Effector memory CD8-positive, alpha-beta T cell (primary cell): ENCODE measurements at regions not wholly inside any gene's neighbourhood (a gene's known extent, or its start where the extent isn't known, plus 50 kb on each side); places are given as distances from the start of the nearest gene placed in this dataset.
"Not testable (repeated sequence)": the region's sequence is repeated elsewhere in the genome, so short reads cannot be mapped to it uniquely, and the experiment has no call there.

Experiments
- ATAC-seq: fragments of 150-1000 bp; cut with Tn5 transposase; replicated peaks from 2 replicates; pipeline ENCODE4 v1.10.0; 2021; ENCODE audit warnings: mild to moderate bottlenecking, moderate library complexity
- DNase-seq, 3 experiments: peaks; one replicate each; pipeline ENCODE4 v3.0.0; 2021
- H3K27ac Mint-ChIP-seq, 2 donors: one replicate each; pipeline ENCODE4 v1.8.0; 2022; ENCODE audit warnings: mild to moderate bottlenecking in 2 of 2, mixed read lengths in 2 of 2, moderate library complexity in 2 of 2
- H3K27me3 Mint-ChIP-seq, 2 donors: one replicate each; pipeline ENCODE4 v1.8.0; 2022; ENCODE audit warnings: mixed read lengths in 2 of 2
- H3K36me3 Mint-ChIP-seq: one replicate; pipeline ENCODE4 v1.8.0; 2022; ENCODE audit warnings: mild to moderate bottlenecking, moderate library complexity, mixed read lengths; ENCODE audit not compliant: insufficient read depth
- H3K4me1 Mint-ChIP-seq, 2 donors: one replicate each; pipeline ENCODE4 v1.8.0; 2022; ENCODE audit warnings: low read depth in 2 of 2, mixed read lengths in 2 of 2
- H3K4me3 Mint-ChIP-seq, 2 donors: one replicate each; pipeline ENCODE4 v1.8.0; 2022; ENCODE audit warnings: mild to moderate bottlenecking in 2 of 2, mixed read lengths in 2 of 2, moderate library complexity in 2 of 2
- H3K9me3 Mint-ChIP-seq, 2 donors: one replicate each; pipeline ENCODE4 v1.8.0; 2022; ENCODE audit warnings: mixed read lengths in 2 of 2

GRCh38 chr17:34487626-34488025 is 91.8 kb upstream of the TMEM132E start:
- no peaks in the 10 kb centered on the region for H3K36me3 Mint-ChIP-seq
- no peak overlapping the region for H3K4me3 Mint-ChIP-seq
- H3K27me3 Mint-ChIP-seq: peaks cover 39 to 97% of the 10 kb centered on the region in 2 donors
- no peaks in the 10 kb centered on the region for H3K9me3 Mint-ChIP-seq
- no peak overlapping the region for H3K27ac Mint-ChIP-seq
- DNase-seq: no peak
- no peak for ATAC-seq
- H3K4me1 Mint-ChIP-seq: no peaks in the 10 kb centered on the region

GRCh38 chr17:34486761-34487160 is 92.6 kb upstream of the TMEM132E start:
- no peaks in the 10 kb centered on the region for H3K36me3 Mint-ChIP-seq
- no peaks in the 10 kb centered on the region for H3K4me1 Mint-ChIP-seq
- ATAC-seq: no peak
- peaks cover 38 to 97% of the 10 kb centered on the region in 2 donors for H3K27me3 Mint-ChIP-seq
- no peak overlapping the region for H3K4me3 Mint-ChIP-seq
- DNase-seq: no peak
- no peak overlapping the region for H3K27ac Mint-ChIP-seq
- no peaks in the 10 kb centered on the region for H3K9me3 Mint-ChIP-seq

GRCh38 chr17:34485999-34486398 is 93.4 kb upstream of the TMEM132E start:
- ATAC-seq (no peak), DNase-seq (no peak)
- H3K4me3 Mint-ChIP-seq: no peak overlapping the region
- no peak overlapping the region for H3K27ac Mint-ChIP-seq
- H3K4me1 Mint-ChIP-seq: no peaks in the 10 kb centered on the region
- no peaks in the 10 kb centered on the region for H3K36me3 Mint-ChIP-seq
- no peaks in the 10 kb centered on the region for H3K9me3 Mint-ChIP-seq
- peaks cover 44 to 97% of the 10 kb centered on the region in 2 donors for H3K27me3 Mint-ChIP-seq

- H3K27ac Mint-ChIP-seq: no peak overlapping the region
These were observed 95.1 kb upstream of the TMEM132E start for GRCh38 chr17:34484193-34484733.

GRCh38 chr17:34482730-34483129 is 96.7 kb upstream of the TMEM132E start:
- ATAC-seq (no peak), DNase-seq (no peak)
- H3K4me3 Mint-ChIP-seq: no peak overlapping the region
- no peaks in the 10 kb centered on the region for H3K36me3 Mint-ChIP-seq
- H3K9me3 Mint-ChIP-seq: no peaks in the 10 kb centered on the region
- H3K27me3 Mint-ChIP-seq: peaks cover 30 to 74% of the 10 kb centered on the region in 2 donors
- H3K4me1 Mint-ChIP-seq: no peaks in the 10 kb centered on the region
- H3K27ac Mint-ChIP-seq: no peak overlapping the region

More at GRCh38 chr17:34484193-34484733, 95.1 kb upstream of the TMEM132E start:
- DNase-seq: no peak
- Mint-ChIP-seq H3K9me3 (no peaks in the 10 kb centered on the region), H3K27me3 (peaks cover 32 to 89% of the 10 kb centered on the region in 2 donors), H3K4me1 (no peaks in the 10 kb centered on the region), H3K36me3 (no peaks in the 10 kb centered on the region), H3K4me3 (no peak overlapping the region)
- ATAC-seq: no peak

GRCh38 chr17:34481779-34482178 is 97.6 kb upstream of the TMEM132E start:
- ATAC-seq: no peak
- Mint-ChIP-seq H3K4me1 (no peaks in the 10 kb centered on the region), H3K36me3 (no peaks in the 10 kb centered on the region), H3K4me3 (no peak overlapping the region), H3K27me3 (peaks cover 21 to 68% of the 10 kb centered on the region in 2 donors), H3K27ac (no peak overlapping the region), H3K9me3 (no peaks in the 10 kb centered on the region)
- DNase-seq: no peak

GRCh38 chr17:34479371-34479770 is 100.0 kb upstream of the TMEM132E start:
- DNase-seq: no peak
- Mint-ChIP-seq H3K36me3 (no peaks in the 10 kb centered on the region), H3K9me3 (no peaks in the 10 kb centered on the region), H3K27me3 (peaks cover 29 to 65% of the 10 kb centered on the region in 2 donors), H3K27ac (no peak overlapping the region), H3K4me3 (no peak overlapping the region), H3K4me1 (no peaks in the 10 kb centered on the region)
- no peak for ATAC-seq

- no peaks in the 10 kb centered on the region for H3K36me3 Mint-ChIP-seq
- no peak overlapping the region for H3K27ac Mint-ChIP-seq
- H3K4me3 Mint-ChIP-seq: no peak overlapping the region
- DNase-seq: no peak
- peaks cover 31 to 65% of the 10 kb centered on the region in 2 donors for H3K27me3 Mint-ChIP-seq
- no peak for ATAC-seq
- no peaks in the 10 kb centered on the region for H3K4me1 Mint-ChIP-seq
- no peaks in the 10 kb centered on the region for H3K9me3 Mint-ChIP-seq
These were observed 101.1 kb upstream of the TMEM132E start for GRCh38 chr17:34478244-34478643.

GRCh38 chr17:34475296-34475695 is 104.1 kb upstream of the TMEM132E start:
- H3K4me1 Mint-ChIP-seq: no peaks in the 10 kb centered on the region
- H3K4me3 Mint-ChIP-seq: no peak overlapping the region
- peaks cover 23 to 46% of the 10 kb centered on the region in 2 donors for H3K27me3 Mint-ChIP-seq
- no peaks in the 10 kb centered on the region for H3K9me3 Mint-ChIP-seq
- H3K36me3 Mint-ChIP-seq: no peaks in the 10 kb centered on the region
- no peak for DNase-seq
- H3K27ac Mint-ChIP-seq: no peak overlapping the region
- ATAC-seq: no peak

- H3K9me3 Mint-ChIP-seq: no peaks in the 10 kb centered on the region
- DNase-seq (no peak), ATAC-seq (no peak)
- H3K27ac Mint-ChIP-seq: no peak overlapping the region
- H3K27me3 Mint-ChIP-seq: peaks cover 23 to 43% of the 10 kb centered on the region in 2 donors
- H3K4me3 Mint-ChIP-seq: no peak overlapping the region
- no peaks in the 10 kb centered on the region for H3K4me1 Mint-ChIP-seq
- H3K36me3 Mint-ChIP-seq: no peaks in the 10 kb centered on the region
These were observed 104.7 kb upstream of the TMEM132E start for GRCh38 chr17:34474706-34475105.

GRCh38 chr17:34472363-34472762 is 107.0 kb upstream of the TMEM132E start:
- Mint-ChIP-seq H3K4me1 (no peaks in the 10 kb centered on the region), H3K27ac (no peak overlapping the region), H3K9me3 (no peaks in the 10 kb centered on the region), H3K27me3 (peaks cover 17 to 43% of the 10 kb centered on the region in 2 donors), H3K4me3 (no peak overlapping the region), H3K36me3 (no peaks in the 10 kb centered on the region)
- DNase-seq: no peak
- ATAC-seq: no peak

GRCh38 chr17:34471278-34471677 is 108.1 kb upstream of the TMEM132E start:
- H3K4me3 Mint-ChIP-seq, ATAC-seq, H3K9me3 Mint-ChIP-seq, H3K27ac Mint-ChIP-seq, H3K36me3 Mint-ChIP-seq, DNase-seq, H3K4me1 Mint-ChIP-seq: not testable (repeated sequence)
- peaks cover 25 to 34% of the 10 kb centered on the region in 2 donors for H3K27me3 Mint-ChIP-seq

- ATAC-seq (no peak), DNase-seq (no peak)
- no peak overlapping the region for H3K27ac Mint-ChIP-seq
- no peaks in the 10 kb centered on the region for H3K4me1 Mint-ChIP-seq
- no peaks in the 10 kb centered on the region for H3K36me3 Mint-ChIP-seq
- no peaks in the 10 kb centered on the region for H3K9me3 Mint-ChIP-seq
- no peak overlapping the region for H3K4me3 Mint-ChIP-seq
- peaks cover 3 to 42% of the 10 kb centered on the region in 2 donors for H3K27me3 Mint-ChIP-seq
These were observed 102.8 kb upstream of the CCL1 start for GRCh38 chr17:34465789-34466188.

- peaks cover 12 to 46% of the 10 kb centered on the region in 2 donors for H3K27me3 Mint-ChIP-seq
- no peaks in the 10 kb centered on the region for H3K4me1 Mint-ChIP-seq
- no peaks in the 10 kb centered on the region for H3K36me3 Mint-ChIP-seq
- H3K27ac Mint-ChIP-seq: no peak overlapping the region
- ATAC-seq (no peak), DNase-seq (no peak)
- no peak overlapping the region for H3K4me3 Mint-ChIP-seq
- H3K9me3 Mint-ChIP-seq: no peaks in the 10 kb centered on the region
These were observed 101.8 kb upstream of the CCL1 start for GRCh38 chr17:34464812-34465211.

- no peak for ATAC-seq
- Mint-ChIP-seq H3K4me1 (peaks cover 0 to 2% of the 10 kb centered on the region in 2 donors), H3K27ac (no peak overlapping the region), H3K27me3 (peaks cover 46 to 77% of the 10 kb centered on the region in 2 donors), H3K36me3 (no peaks in the 10 kb centered on the region), H3K4me3 (no peak overlapping the region), H3K9me3 (no peaks in the 10 kb centered on the region)
- DNase-seq: no peak
These were observed 95.2 kb upstream of the CCL1 start for GRCh38 chr17:34458266-34458665.
